ENCODE measurements at regions not wholly inside any gene's neighbourhood (a gene's known extent, or its start where the extent isn't known, plus 50 kb on each side); places are given as distances from the start of the nearest gene placed in this dataset.

GRCh38 chr17:74070374-74070773 is 133.1 kb upstream of the RPL38 start:
- Histone ChIP-seq H3K4ac (replicated peaks; ENCODE audit: insufficient read length, low read depth, low read length) (no peak overlapping the region), H4K20me1 (replicated peaks in 1 of 2; ENCODE audit: control insufficient read depth in 1 of 2, insufficient read depth in 2 of 2, low read length in 2 of 2) (no peaks in the 10 kb centered on the region), H2BK20ac (ENCODE audit: low read length) (no peak overlapping the region), H3K56ac (replicated peaks; ENCODE audit: insufficient read length, low read depth, low read length) (no peak overlapping the region), H4K5ac (ENCODE audit: insufficient read length, low read depth, low read length) (no peak overlapping the region), H3K18ac (ENCODE audit: extremely low read depth, low read length) (no peak overlapping the region), H4K91ac (replicated peaks; ENCODE audit: insufficient read length, low read length) (no peak overlapping the region), H3K9me3 (ENCODE audit: insufficient read depth in 2 of 2, low read depth in 1 of 2, low read length in 1 of 2) (peaks cover 3 to 4% of the 10 kb centered on the region in 2 experiments; a peak in 2 of 4 replicates), H3K79me2 (ENCODE audit: control insufficient read depth in 1 of 2, insufficient read depth in 2 of 2, low read length in 2 of 2) (no peaks in the 10 kb centered on the region), H2BK12ac (ENCODE audit: low read depth, low read length) (no peak overlapping the region), H2BK120ac (replicated peaks; ENCODE audit: low read depth, low read length) (no peak overlapping the region), H2AK5ac (ENCODE audit: low read depth, low read length) (no peak overlapping the region), H3K23ac (ENCODE audit: insufficient read length) (no peak overlapping the region), H3K4me1 (replicated peaks in 1 of 4; ENCODE audit: control insufficient read depth in 3 of 4, insufficient read depth in 4 of 4, low read length in 3 of 4) (no peaks in the 10 kb centered on the region), H4K8ac (ENCODE audit: extremely low read depth, insufficient read depth, low read length) (no peak overlapping the region), H3K27ac (ENCODE audit: low read depth, low read length) (no peak overlapping the region), H3K36me3 (ENCODE audit: control insufficient read depth in 2 of 4, insufficient read depth in 4 of 4, low read length in 3 of 4) (no peaks in the 10 kb centered on the region), H2AFZ (ENCODE audit: low read length) (no peak overlapping the region), H3K9ac (replicated peaks in 1 of 4; ENCODE audit: extremely low read depth in 1 of 4, low read depth in 3 of 4, low read length in 3 of 4) (no peak overlapping the region), H2BK5ac (ENCODE audit: low read depth, low read length) (no peak overlapping the region), H2BK15ac (ENCODE audit: low read length) (no peak overlapping the region), H3K4me3 (ENCODE audit: extremely low read depth in 1 of 4, insufficient read depth in 2 of 4, low read depth in 3 of 4, low read length in 4 of 4) (no peak overlapping the region), H3K14ac (ENCODE audit: insufficient read length) (no peak overlapping the region), H3K23me2 (ENCODE audit: low read depth, low read length) (no peaks in the 10 kb centered on the region; the same call in 1 of the 2 replicates), H3K27me3 (replicated peaks in 1 of 4; ENCODE audit: control insufficient read depth in 3 of 4, extremely low read depth in 1 of 4, insufficient read depth in 3 of 4, low read length in 3 of 4) (no peaks in the 10 kb centered on the region), H3K4me2 (ENCODE audit: insufficient read depth in 1 of 2, low read depth in 2 of 2, low read length in 2 of 2) (no peak overlapping the region), H3K79me1 (ENCODE audit: low read depth, low read length) (no peaks in the 10 kb centered on the region)
- FAIRE-seq (no peak), DNase-seq (ENCODE audit: low read depth in 1 of 2, low spot score in 2 of 2) (no peak)
- ChIA-PET CTCF (ENCODE audit: partially characterized antibody) (interaction anchor here (0.6 to 9.7 kb wide), 17 partner anchors 8 to 353 kb away, joined by 3 to 55 read pairs (median 4); no protein-coding TSS in a partner anchor), POLR2A (ENCODE audit: partially characterized antibody) (no interaction called here)
- TF ChIP-seq GABPA (IDR thresholded peaks at IDR 0.05; ENCODE audit: borderline replicate concordance, insufficient read depth, low read length) (no peak), CTCF (IDR thresholded peaks at IDR 0.05; ENCODE audit: control extremely low read depth in 1 of 3, insufficient read depth in 1 of 3, low read depth in 1 of 3, low read length in 3 of 3) (peak in 2 of 3 experiments; percentile 25 to 49; a peak in 2 of 4 replicates), HDAC2 (IDR thresholded peaks at IDR 0.05; ENCODE audit: borderline replicate concordance in 1 of 2, low read depth in 2 of 2, low read length in 2 of 2) (no peak), RAD21 (IDR thresholded peaks at IDR 0.05 in 1 of 2, conservative IDR thresholded peaks at IDR 0.05 in 1 of 2; ENCODE audit: low read depth in 2 of 2, low read length in 2 of 2) (peak; percentile 39 to 61), SAP30 (IDR thresholded peaks at IDR 0.05; ENCODE audit: insufficient read depth, insufficient replicate concordance, low read length) (no peak)
- WGBS, 2 experiments (ENCODE audit: extremely low coverage in 1 of 2, insufficient coverage in 1 of 2, insufficient read length in 1 of 2, insufficient replicate concordance in 2 of 2, low coverage in 1 of 2, low lambda C conversion rate in 2 of 2, missing lambda C conversion rate in 1 of 2), result 89% methylated on average over 3 of the region's 3 CpGs; no CpG with 5 or more reads in 1 of the 2 experiments
